SK-N-SH treated with all-trans-retinoic acid at 6 μM for 48 hours (cell line): ENCODE measurements at regions not wholly inside any gene's neighbourhood (a gene's known extent, or its start where the extent isn't known, plus 50 kb on each side); places are given as distances from the start of the nearest gene placed in this dataset.

Source experiments
- ATAC-seq: fragments of 200-7000 bp; cut with Tn5 transposase; 3 replicates; pipeline ENCODE4 v1.9.1; 2020; ENCODE audit warnings: mild to moderate bottlenecking, moderate library complexity
- ARNTL ChIP-seq: fragments of 450-650 bp; formaldehyde crosslinking; IDR thresholded peaks from 2 replicates; pipeline ENCODE4 v1.5.0; 2020; ENCODE audit warnings: low read depth, mild to moderate bottlenecking, moderate library complexity, borderline replicate concordance
- BACH2 ChIP-seq: fragments of 250-450 bp; sonication (Bioruptor Pico); IDR thresholded peaks from 2 replicates; pipeline ENCODE4 v1.9.0; 2021; ENCODE audit warnings: mild to moderate bottlenecking, borderline replicate concordance
- CSDC2 ChIP-seq: fragments of 250-450 bp; sonication (Bioruptor Pico); IDR thresholded peaks from 2 replicates; pipeline ENCODE4 v1.5.0; 2020; ENCODE audit warnings: mild to moderate bottlenecking, moderate library complexity
- ESRRG ChIP-seq: fragments of 250-450 bp; sonication (Bioruptor Pico); IDR thresholded peaks from 2 replicates; pipeline ENCODE4 v1.6.1; 2021; ENCODE audit warnings: mild to moderate bottlenecking
- GLIS3 ChIP-seq: fragments of 250-450 bp; sonication (Bioruptor Pico); IDR thresholded peaks from 2 replicates; pipeline ENCODE4 v1.5.0; 2020; ENCODE audit warnings: mild to moderate bottlenecking, moderate library complexity
- ISL1 ChIP-seq: fragments of 250-450 bp; sonication (Bioruptor Pico); IDR thresholded peaks from 2 replicates; pipeline ENCODE4 v2.1.2; 2022; ENCODE audit warnings: mild to moderate bottlenecking, moderate library complexity
- OSR1 ChIP-seq: fragments of 250-450 bp; sonication (Bioruptor Pico); IDR thresholded peaks from 2 replicates; pipeline ENCODE4 v1.8.0; 2022; ENCODE audit warnings: moderate library complexity, mild to moderate bottlenecking, inconsistent platforms
- PPARA ChIP-seq: fragments of 250-450 bp; sonication (Bioruptor Pico); IDR thresholded peaks from 2 replicates; pipeline ENCODE4 v1.5.0; 2020; ENCODE audit warnings: mild to moderate bottlenecking, borderline replicate concordance
- SNAI2 ChIP-seq: fragments of 250-450 bp; sonication (Bioruptor Pico); IDR thresholded peaks from 2 replicates; pipeline ENCODE4 v1.5.0; 2020; ENCODE audit warnings: mild to moderate bottlenecking, moderate library complexity
- TCF4 ChIP-seq: fragments of 250-450 bp; sonication (Bioruptor Pico); IDR thresholded peaks from 2 replicates; pipeline ENCODE4 v1.8.0; 2021; ENCODE audit warnings: mild to moderate bottlenecking, moderate library complexity, borderline replicate concordance
- ZC3H10 ChIP-seq: fragments of 250-450 bp; sonication (Bioruptor Pico); IDR thresholded peaks from 2 replicates; pipeline ENCODE4 v1.5.1; 2021; ENCODE audit warnings: mild to moderate bottlenecking, moderate library complexity
- ZFP3 ChIP-seq: fragments of 250-450 bp; sonication (Bioruptor Pico); IDR thresholded peaks from 2 replicates; pipeline ENCODE4 v1.5.0; 2020; ENCODE audit warnings: mild to moderate bottlenecking, moderate library complexity
- ZFP30 ChIP-seq: fragments of 450-650 bp; formaldehyde crosslinking; IDR thresholded peaks from 2 replicates; pipeline ENCODE4 v1.5.0; 2022; ENCODE audit warnings: mild to moderate bottlenecking, moderate library complexity
- ZNF565 ChIP-seq: fragments of 450-650 bp; formaldehyde crosslinking; conservative IDR thresholded peaks from 2 replicates; pipeline ENCODE4 v1.5.0; 2020; ENCODE audit warnings: low read depth, mild to moderate bottlenecking, moderate library complexity
- ZNF70 ChIP-seq: fragments of 450-650 bp; formaldehyde crosslinking; IDR thresholded peaks from 2 replicates; pipeline ENCODE4 v1.5.0; 2020; ENCODE audit warnings: mild to moderate bottlenecking, moderate library complexity
- ZNF8 ChIP-seq: fragments of 450-650 bp; formaldehyde crosslinking; IDR thresholded peaks from 2 replicates; pipeline ENCODE4 v1.5.0; 2020; ENCODE audit warnings: mild to moderate bottlenecking, moderate library complexity
- TF ChIP-seq, protein P1 (sequence below): fragments of 250-450 bp; sonication (Bioruptor Pico); IDR thresholded peaks from 2 replicates; pipeline ENCODE4 v1.5.0; 2020; ENCODE audit warnings: mild to moderate bottlenecking, moderate library complexity
- TF ChIP-seq, protein P2 (sequence below): fragments of 250-450 bp; sonication (Bioruptor Pico); IDR thresholded peaks from 2 replicates; pipeline ENCODE4 v1.5.1; 2020; ENCODE audit warnings: low read depth, mild to moderate bottlenecking, moderate library complexity
- TF ChIP-seq, protein P3 (sequence below): fragments of 250-450 bp; sonication (Bioruptor Pico); IDR thresholded peaks from 2 replicates; pipeline ENCODE4 v1.8.0; 2020; ENCODE audit warnings: mild to moderate bottlenecking, moderate library complexity, borderline replicate concordance
- TF ChIP-seq, protein P4 (sequence below): fragments of 250-450 bp; sonication (Bioruptor Pico); IDR thresholded peaks from 2 replicates; pipeline ENCODE4 v1.5.1; 2021; ENCODE audit warnings: mild to moderate bottlenecking, moderate library complexity
- TF ChIP-seq, protein P5 (sequence below): fragments of 250-450 bp; sonication (Bioruptor Pico); IDR thresholded peaks from 2 replicates; pipeline ENCODE4 v1.8.0; 2021; ENCODE audit warnings: low read depth, mild to moderate bottlenecking, moderate library complexity, borderline replicate concordance

DNA sequence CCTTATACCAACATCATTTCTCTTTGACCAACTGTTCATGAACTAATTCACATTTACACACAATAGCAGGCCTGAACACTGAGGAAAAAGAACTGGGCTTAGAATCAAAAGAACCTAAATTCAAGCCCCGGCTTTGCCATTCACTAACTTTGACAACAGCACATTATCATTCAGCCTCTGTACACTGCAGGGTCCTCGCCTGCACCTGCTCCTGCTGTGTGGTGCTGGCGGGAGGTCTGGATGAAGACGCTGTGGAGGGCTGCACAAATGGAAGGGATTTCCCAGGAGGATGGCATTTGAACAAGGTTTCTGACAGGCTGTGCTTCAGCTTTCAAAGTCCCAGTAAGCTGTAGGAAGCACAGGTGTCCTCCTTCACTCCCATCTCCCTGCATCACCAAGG is 151.2 kb downstream of the ZDHHC21 start (continued):
- TF ChIP-seq, protein P1, sequence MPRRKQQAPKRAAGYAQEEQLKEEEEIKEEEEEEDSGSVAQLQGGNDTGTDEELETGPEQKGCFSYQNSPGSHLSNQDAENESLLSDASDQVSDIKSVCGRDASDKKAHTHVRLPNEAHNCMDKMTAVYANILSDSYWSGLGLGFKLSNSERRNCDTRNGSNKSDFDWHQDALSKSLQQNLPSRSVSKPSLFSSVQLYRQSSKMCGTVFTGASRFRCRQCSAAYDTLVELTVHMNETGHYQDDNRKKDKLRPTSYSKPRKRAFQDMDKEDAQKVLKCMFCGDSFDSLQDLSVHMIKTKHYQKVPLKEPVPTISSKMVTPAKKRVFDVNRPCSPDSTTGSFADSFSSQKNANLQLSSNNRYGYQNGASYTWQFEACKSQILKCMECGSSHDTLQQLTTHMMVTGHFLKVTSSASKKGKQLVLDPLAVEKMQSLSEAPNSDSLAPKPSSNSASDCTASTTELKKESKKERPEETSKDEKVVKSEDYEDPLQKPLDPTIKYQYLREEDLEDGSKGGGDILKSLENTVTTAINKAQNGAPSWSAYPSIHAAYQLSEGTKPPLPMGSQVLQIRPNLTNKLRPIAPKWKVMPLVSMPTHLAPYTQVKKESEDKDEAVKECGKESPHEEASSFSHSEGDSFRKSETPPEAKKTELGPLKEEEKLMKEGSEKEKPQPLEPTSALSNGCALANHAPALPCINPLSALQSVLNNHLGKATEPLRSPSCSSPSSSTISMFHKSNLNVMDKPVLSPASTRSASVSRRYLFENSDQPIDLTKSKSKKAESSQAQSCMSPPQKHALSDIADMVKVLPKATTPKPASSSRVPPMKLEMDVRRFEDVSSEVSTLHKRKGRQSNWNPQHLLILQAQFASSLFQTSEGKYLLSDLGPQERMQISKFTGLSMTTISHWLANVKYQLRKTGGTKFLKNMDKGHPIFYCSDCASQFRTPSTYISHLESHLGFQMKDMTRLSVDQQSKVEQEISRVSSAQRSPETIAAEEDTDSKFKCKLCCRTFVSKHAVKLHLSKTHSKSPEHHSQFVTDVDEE (CRISPR knock-in tag): no peak

DNA sequence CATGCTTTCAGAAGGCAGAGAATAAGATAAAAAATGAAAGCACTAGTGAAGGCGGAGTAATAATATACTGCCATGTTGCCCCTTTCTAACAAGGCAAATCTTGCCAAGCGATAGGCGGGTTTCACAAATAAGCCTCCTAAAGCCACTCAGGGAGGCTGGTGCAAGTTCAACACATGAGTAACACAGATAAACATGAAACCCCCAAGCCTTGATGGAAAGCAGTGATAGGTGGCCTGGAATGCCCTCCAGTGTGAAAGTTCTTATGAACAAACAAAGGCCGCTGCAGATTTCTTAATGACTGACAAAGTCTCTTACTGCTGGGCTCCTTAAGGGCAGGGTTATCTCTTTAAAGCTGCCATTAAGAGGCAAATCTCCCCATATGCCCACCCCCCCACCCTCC is 154.7 kb downstream of the ZDHHC21 start:
- no peak for ATAC-seq
- TF ChIP-seq BACH2: no peak
- no peak for TF ChIP-seq ZNF565
- no peak for TF ChIP-seq TCF4 (CRISPR knock-in tag)
- no peak for TF ChIP-seq ZC3H10 (CRISPR knock-in tag)
- TF ChIP-seq ZNF70 (CRISPR knock-in tag): no peak
- no peak for TF ChIP-seq SNAI2 (CRISPR knock-in tag)
- no peak for TF ChIP-seq ESRRG (CRISPR knock-in tag)
- TF ChIP-seq, protein P2, sequence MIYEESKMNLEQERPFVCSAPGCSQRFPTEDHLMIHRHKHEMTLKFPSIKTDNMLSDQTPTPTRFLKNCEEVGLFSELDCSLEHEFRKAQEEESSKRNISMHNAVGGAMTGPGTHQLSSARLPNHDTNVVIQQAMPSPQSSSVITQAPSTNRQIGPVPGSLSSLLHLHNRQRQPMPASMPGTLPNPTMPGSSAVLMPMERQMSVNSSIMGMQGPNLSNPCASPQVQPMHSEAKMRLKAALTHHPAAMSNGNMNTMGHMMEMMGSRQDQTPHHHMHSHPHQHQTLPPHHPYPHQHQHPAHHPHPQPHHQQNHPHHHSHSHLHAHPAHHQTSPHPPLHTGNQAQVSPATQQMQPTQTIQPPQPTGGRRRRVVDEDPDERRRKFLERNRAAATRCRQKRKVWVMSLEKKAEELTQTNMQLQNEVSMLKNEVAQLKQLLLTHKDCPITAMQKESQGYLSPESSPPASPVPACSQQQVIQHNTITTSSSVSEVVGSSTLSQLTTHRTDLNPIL (CRISPR knock-in tag): no peak
- no peak for TF ChIP-seq CSDC2 (CRISPR knock-in tag)
- no peak for TF ChIP-seq PPARA
- no peak for TF ChIP-seq ISL1 (CRISPR knock-in tag)
- no peak for TF ChIP-seq ARNTL
- no peak for TF ChIP-seq OSR1 (CRISPR knock-in tag)

DNA sequence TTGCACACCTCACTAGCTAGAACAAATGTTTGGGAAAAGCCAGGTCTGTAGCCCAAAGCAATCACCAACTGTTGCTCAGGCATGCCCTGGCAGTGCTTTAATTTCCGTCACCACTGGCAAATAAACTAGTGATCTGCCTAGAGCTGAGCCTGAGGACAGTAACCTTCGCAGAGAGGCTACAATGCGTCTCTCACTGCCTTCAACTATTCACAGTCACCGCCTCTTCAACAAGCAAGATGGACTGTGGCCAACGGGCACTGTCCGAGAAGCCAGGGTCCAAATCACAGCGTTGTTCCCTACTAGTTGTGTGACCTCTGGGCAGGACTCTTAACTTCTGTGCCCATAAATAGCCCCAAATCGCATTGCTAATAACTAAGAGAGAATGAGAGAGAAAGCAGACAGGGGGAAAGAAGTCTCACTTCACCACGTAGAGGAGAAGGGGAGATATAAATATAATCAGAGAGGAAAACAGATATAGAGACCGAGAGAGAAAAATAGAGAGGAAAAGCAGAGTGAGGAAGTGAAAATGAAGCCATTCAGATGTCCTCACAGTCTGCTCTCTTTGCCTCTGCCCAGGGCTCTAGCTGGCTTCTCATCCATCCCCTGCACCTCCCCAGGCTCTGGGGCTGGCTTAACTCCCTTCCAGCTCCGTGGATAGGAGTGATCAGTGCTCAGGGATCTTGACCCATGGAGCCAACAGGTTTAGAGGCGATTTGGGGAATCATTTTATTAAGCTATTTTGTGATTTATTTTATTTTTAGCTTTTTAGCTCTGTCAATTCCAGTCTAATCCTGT is 157.9 kb downstream of the ZDHHC21 start:
- TF ChIP-seq, protein P2 (CRISPR knock-in tag): no peak
- ATAC-seq: no peak

DNA sequence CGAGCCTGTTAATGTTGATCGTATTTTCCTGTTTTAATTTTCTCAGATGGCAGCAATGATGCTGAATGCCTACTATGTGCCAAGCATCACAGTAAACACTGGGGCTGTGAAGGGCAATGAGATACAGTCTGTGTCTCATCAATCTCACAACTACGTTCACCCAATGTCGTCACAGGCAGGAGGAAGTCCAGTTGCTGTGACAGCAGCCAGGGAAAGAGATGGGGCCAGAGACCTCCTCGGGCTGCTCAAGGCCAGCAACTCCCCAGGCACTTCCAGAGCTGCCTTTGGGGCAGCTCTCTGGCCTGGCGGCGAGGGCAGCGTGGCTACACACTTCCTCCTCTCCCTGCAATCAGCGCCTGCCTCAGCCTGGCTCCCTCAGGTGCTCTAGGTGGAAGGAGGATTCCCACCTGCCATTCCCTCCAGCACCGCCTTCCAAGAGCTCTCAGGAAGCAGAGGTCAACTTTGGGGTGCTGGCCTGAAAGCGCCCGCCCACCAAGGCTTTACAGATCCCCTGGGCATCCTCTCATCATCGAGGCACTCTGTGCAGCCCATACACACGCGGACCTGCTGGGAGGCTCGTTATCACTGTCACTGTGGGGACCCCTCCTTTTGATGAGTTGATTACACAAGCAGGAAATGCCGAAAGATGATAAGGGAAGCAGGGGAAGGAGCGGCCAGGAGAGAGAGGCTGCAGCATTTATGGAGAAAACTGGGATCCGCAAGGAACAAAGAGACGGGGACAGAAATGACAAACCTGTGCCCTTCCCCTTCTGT is 159.2 kb downstream of the ZDHHC21 start:
- no peak for ATAC-seq
- TF ChIP-seq ZFP3 (CRISPR knock-in tag) (no peak), GLIS3 (CRISPR knock-in tag) (no peak), ZNF8 (CRISPR knock-in tag) (no peak), BACH2 (no peak), PPARA (no peak), ZC3H10 (CRISPR knock-in tag) (no peak), TCF4 (CRISPR knock-in tag) (no peak), ZFP30 (CRISPR knock-in tag) (no peak), CSDC2 (CRISPR knock-in tag) (no peak)
- TF ChIP-seq, protein P3, sequence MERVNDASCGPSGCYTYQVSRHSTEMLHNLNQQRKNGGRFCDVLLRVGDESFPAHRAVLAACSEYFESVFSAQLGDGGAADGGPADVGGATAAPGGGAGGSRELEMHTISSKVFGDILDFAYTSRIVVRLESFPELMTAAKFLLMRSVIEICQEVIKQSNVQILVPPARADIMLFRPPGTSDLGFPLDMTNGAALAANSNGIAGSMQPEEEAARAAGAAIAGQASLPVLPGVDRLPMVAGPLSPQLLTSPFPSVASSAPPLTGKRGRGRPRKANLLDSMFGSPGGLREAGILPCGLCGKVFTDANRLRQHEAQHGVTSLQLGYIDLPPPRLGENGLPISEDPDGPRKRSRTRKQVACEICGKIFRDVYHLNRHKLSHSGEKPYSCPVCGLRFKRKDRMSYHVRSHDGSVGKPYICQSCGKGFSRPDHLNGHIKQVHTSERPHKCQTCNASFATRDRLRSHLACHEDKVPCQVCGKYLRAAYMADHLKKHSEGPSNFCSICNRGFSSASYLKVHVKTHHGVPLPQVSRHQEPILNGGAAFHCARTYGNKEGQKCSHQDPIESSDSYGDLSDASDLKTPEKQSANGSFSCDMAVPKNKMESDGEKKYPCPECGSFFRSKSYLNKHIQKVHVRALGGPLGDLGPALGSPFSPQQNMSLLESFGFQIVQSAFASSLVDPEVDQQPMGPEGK (CRISPR knock-in tag): no peak
- TF ChIP-seq, protein P4, sequence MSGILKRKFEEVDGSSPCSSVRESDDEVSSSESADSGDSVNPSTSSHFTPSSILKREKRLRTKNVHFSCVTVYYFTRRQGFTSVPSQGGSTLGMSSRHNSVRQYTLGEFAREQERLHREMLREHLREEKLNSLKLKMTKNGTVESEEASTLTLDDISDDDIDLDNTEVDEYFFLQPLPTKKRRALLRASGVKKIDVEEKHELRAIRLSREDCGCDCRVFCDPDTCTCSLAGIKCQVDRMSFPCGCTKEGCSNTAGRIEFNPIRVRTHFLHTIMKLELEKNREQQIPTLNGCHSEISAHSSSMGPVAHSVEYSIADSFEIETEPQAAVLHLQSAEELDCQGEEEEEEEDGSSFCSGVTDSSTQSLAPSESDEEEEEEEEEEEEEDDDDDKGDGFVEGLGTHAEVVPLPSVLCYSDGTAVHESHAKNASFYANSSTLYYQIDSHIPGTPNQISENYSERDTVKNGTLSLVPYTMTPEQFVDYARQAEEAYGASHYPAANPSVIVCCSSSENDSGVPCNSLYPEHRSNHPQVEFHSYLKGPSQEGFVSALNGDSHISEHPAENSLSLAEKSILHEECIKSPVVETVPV (CRISPR knock-in tag): no peak
- TF ChIP-seq, protein P1 (CRISPR knock-in tag): no peak
- TF ChIP-seq, protein P5, sequence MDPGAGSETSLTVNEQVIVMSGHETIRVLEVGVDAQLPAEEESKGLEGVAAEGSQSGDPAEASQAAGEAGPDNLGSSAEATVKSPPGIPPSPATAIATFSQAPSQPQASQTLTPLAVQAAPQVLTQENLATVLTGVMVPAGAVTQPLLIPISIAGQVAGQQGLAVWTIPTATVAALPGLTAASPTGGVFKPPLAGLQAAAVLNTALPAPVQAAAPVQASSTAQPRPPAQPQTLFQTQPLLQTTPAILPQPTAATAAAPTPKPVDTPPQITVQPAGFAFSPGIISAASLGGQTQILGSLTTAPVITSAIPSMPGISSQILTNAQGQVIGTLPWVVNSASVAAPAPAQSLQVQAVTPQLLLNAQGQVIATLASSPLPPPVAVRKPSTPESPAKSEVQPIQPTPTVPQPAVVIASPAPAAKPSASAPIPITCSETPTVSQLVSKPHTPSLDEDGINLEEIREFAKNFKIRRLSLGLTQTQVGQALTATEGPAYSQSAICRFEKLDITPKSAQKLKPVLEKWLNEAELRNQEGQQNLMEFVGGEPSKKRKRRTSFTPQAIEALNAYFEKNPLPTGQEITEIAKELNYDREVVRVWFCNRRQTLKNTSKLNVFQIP (CRISPR knock-in tag): no peak
